GM12878 (cell line): ENCODE measurements at regions not wholly inside any gene's neighbourhood (a gene's known extent, or its start where the extent isn't known, plus 50 kb on each side); places are given as distances from the start of the nearest gene placed in this dataset.

Source experiments
- ATAC-seq: fragments of 200-7000 bp; cut with Tn5 transposase; 3 replicates; pipeline ENCODE4 v1.9.1; 2020; ENCODE audit warnings: mild to moderate bottlenecking, moderate library complexity
- BruUV-seq: library from RNA; stranded (reverse); fragments of 400-500 nt; replicated peaks from 2 replicates; lab custom pipeline; 2021; lab: Mats Ljungman, UMichigan
- CTCF ChIA-PET: fragments of 300-600 bp; sonication (Branson Sonifier 250); formaldehyde crosslinking; extraction: SDS; loops from one replicate; lab custom pipeline; 2021; ENCODE audit warnings: inconsistent platforms; lab: Yijun Ruan, JAX
- POLR2A ChIA-PET: fragments of 350-600 bp; formaldehyde crosslinking; extraction: SDS; loops from one replicate; lab custom pipeline; 2021; ENCODE audit warnings: inconsistent platforms; lab: Charles Lee
- RAD21 ChIA-PET: fragments of 300-600 bp; sonication (Branson Sonifier 250); formaldehyde crosslinking; loops from one replicate; lab custom pipeline; 2023; ENCODE audit warnings: antibody characterized with exemption; ENCODE audit not compliant: unreplicated experiment; lab: Charles Lee
- SMC1A ChIA-PET: fragments of 300-600 bp; sonication (Branson Sonifier 250); formaldehyde crosslinking; loops from one replicate; lab custom pipeline; 2023; ENCODE audit not compliant: unreplicated experiment, uncharacterized antibody; lab: Charles Lee
- DNase-seq: peaks from one replicate; pipeline ENCODE4 v3.0.0-alpha.2; 2011; ENCODE audit warnings: low read depth, low spot score
- FAIRE-seq: peaks from 3 replicates; lab custom pipeline; 2011; peaks lifted over from hg19 to GRCh38; lab: Jason Lieb, UNC
- H2AFZ ChIP-seq: 2 replicates; pipeline ENCODE4 v1.6.0; 2011; ENCODE audit warnings: low read depth, low read length, control low read depth; ENCODE audit not compliant: control insufficient read depth
- H3K27ac ChIP-seq: 2 replicates; pipeline ENCODE4 v1.5.1; 2011; ENCODE audit warnings: control low read depth; ENCODE audit not compliant: control insufficient read depth, insufficient read depth
- H3K27me3 ChIP-seq, 2 experiments: replicated peaks in 1 of 2; 2 replicates each; pipeline versions ENCODE4 v1.6.0 to v1.6.1; 2011; ENCODE audit warnings: low read length in 1 of 2; ENCODE audit not compliant: control insufficient read depth in 2 of 2, insufficient read depth in 2 of 2
- H3K36me3 ChIP-seq, 2 experiments: 2 replicates each; pipeline ENCODE4 v1.5.1; 2011; ENCODE audit warnings: low read length in 1 of 2; ENCODE audit not compliant: control insufficient read depth in 2 of 2, insufficient read depth in 2 of 2
- H3K4me1 ChIP-seq: 2 replicates; pipeline ENCODE4 v1.6.1; 2011; ENCODE audit warnings: mild to moderate bottlenecking, low read length, moderate library complexity, mixed read lengths; ENCODE audit not compliant: control insufficient read depth, insufficient read depth
- H3K4me2 ChIP-seq: 2 replicates; pipeline ENCODE4 v1.6.0; 2011; ENCODE audit warnings: control low read depth; ENCODE audit not compliant: control insufficient read depth, insufficient read depth
- H3K4me3 ChIP-seq: fragments of 200-600 bp; sonication (generic); 2 replicates; pipeline ENCODE4 v1.5.1; 2016
- H3K79me2 ChIP-seq: 2 replicates; pipeline ENCODE4 v1.6.0; 2011; ENCODE audit warnings: low read length; ENCODE audit not compliant: control insufficient read depth, insufficient read depth
- H3K9ac ChIP-seq: 2 replicates; pipeline ENCODE4 v1.8.0; 2011; ENCODE audit warnings: low read length, control low read depth, mixed read lengths; ENCODE audit not compliant: control insufficient read depth, insufficient read depth
- H3K9me3 ChIP-seq: replicated peaks from 3 replicates; pipeline ENCODE4 v1.5.1; 2011; ENCODE audit warnings: mild to moderate bottlenecking, low read length; ENCODE audit not compliant: control insufficient read depth, insufficient read depth
- H4K20me1 ChIP-seq: 2 replicates; pipeline ENCODE4 v1.6.0; 2011; ENCODE audit not compliant: control insufficient read depth, insufficient read depth
- ASH2L ChIP-seq: fragments of 300-600, 200-600 bp; sonication (generic); IDR thresholded peaks from 2 replicates; pipeline ENCODE4 v1.6.1; 2017; ENCODE audit warnings: low read depth, mild to moderate bottlenecking, borderline replicate concordance
- DPF2 ChIP-seq: fragments of 450-650 bp; IDR thresholded peaks from 2 replicates; pipeline ENCODE4 v1.6.1; 2017; ENCODE audit warnings: mild to moderate bottlenecking
- EGR1 ChIP-seq, 2 experiments: IDR thresholded peaks; 1 replicate in 1 of 2; 2 replicates in 1 of 2; pipeline ENCODE4 v1.6.1; 2011 to 2012; ENCODE audit warnings: low read depth in 2 of 2, low read length in 2 of 2, borderline replicate concordance in 1 of 2, mild to moderate bottlenecking in 1 of 2, moderate library complexity in 1 of 2
- MTA3 ChIP-seq: IDR thresholded peaks from 2 replicates; pipeline ENCODE4 v1.6.1; 2012; ENCODE audit warnings: low read length, inconsistent platforms, borderline replicate concordance
- RCOR1 ChIP-seq: conservative IDR thresholded peaks from 2 replicates; pipeline ENCODE4 v1.6.1; 2012; ENCODE audit warnings: low read depth, low read length, improper control_type of control experiment
- ZSCAN29 ChIP-seq: fragments of 450-650 bp; IDR thresholded peaks from 2 replicates; pipeline ENCODE4 v1.6.1; 2017; ENCODE audit warnings: mild to moderate bottlenecking, moderate library complexity
- WGBS: methylation state at CpG from one replicate; pipeline ENCODE4 v1.1.6; 2016; ENCODE audit warnings: low lambda C conversion rate; ENCODE audit not compliant: insufficient replicate concordance, insufficient coverage; ENCODE audit errors: missing lambda C conversion rate; 5-methylcytosine and 5-hydroxymethylcytosine counted together
- in situ Hi-C: fragments of 300-500 bp; cut with MboI; formaldehyde crosslinking; loops from 9 replicates; pipeline ENCODE4 v1.14.3; 2018; ENCODE audit warnings: mixed read lengths
- intact Hi-C: fragments of 100-400 bp; cut with micrococcal nuclease; formaldehyde crosslinking; loops from one replicate; pipeline ENCODE4 v1.14.2; 2022; ENCODE audit not compliant: unreplicated experiment
- TF ChIP-seq, protein P1 (sequence below): IDR thresholded peaks from 2 replicates; pipeline ENCODE4 v1.6.1; 2012; ENCODE audit warnings: low read depth, low read length, improper control_type of control experiment
- TF ChIP-seq, protein P2 (sequence below), 3 experiments: IDR thresholded peaks in 2 of 3; conservative IDR thresholded peaks in 1 of 3; 2 replicates each; pipeline ENCODE4 v1.5.1; 2011; ENCODE audit warnings: low read depth in 3 of 3, low read length in 3 of 3, mild to moderate bottlenecking in 3 of 3, control low read depth in 2 of 3, moderate library complexity in 2 of 3, inconsistent platforms in 1 of 3, mixed read lengths in 1 of 3; ENCODE audit not compliant: control insufficient read depth in 2 of 3, insufficient read depth in 1 of 3; ENCODE audit errors: extremely low read depth in 1 of 3
- TF ChIP-seq, protein P3 (sequence below): fragments of 450-650 bp; IDR thresholded peaks from 2 replicates; pipeline ENCODE4 v1.6.1; 2016; ENCODE audit warnings: mild to moderate bottlenecking, moderate library complexity, borderline replicate concordance
- TF ChIP-seq, protein P4 (sequence below): fragments of 450-650 bp; IDR thresholded peaks from 2 replicates; pipeline ENCODE4 v1.6.1; 2017; ENCODE audit warnings: mild to moderate bottlenecking, moderate library complexity
- TF ChIP-seq, protein P5 (sequence below): IDR thresholded peaks from 2 replicates; pipeline ENCODE4 v1.6.1; 2011; ENCODE audit warnings: borderline replicate concordance, low read depth, mild to moderate bottlenecking, moderate library complexity, mixed read lengths, low read length; ENCODE audit not compliant: insufficient read depth; ENCODE audit errors: extremely low read length

DNA sequence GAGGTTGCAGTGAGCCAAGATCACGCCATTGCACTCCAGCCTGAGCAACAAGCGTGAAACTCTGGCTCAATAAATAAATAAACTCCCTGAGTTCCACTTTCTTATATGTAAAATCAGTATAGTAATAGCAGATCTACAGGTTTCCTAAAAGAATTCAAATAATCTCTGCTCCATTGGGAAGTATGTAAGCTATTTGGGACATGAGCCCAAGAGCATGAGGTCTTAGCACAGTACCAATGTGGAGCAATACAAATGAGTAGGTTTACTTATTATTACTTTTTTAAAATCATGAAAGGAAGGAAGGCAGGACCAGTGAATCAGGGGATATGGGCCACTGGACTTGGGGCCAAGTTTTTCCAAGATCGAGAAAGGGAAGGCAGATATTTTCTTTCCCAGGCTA lies 216.9 kb upstream of the DIO2 start (continued):
- TF ChIP-seq MTA3 (no peak), DPF2 (no peak)
- TF ChIP-seq, protein P1, sequence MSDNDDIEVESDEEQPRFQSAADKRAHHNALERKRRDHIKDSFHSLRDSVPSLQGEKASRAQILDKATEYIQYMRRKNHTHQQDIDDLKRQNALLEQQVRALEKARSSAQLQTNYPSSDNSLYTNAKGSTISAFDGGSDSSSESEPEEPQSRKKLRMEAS: no peak

DNA sequence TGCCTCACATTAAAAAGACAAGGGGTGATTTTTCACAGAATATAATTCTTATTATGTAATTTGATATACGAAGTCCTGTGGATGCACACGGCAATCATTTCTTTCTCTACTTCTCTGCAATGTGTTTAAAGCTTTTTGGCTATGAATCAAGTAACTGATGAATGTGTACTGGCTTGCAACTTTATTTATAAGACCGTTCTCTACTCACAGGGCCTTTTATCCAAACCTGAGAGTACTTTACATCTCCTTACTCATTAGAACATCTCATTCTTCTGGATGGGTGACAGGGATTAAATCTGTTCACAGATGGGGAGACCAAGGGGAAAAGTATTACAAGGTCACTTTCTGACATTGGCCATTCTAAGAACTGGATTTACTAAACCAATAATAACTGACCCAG lies 215.8 kb upstream of the DIO2 start:
- no peak for ATAC-seq
- FAIRE-seq: no peak
- H3K9ac ChIP-seq: no peak overlapping the region
- no peak overlapping the region for H2AFZ ChIP-seq
- intact Hi-C loops (no loop called here), in situ Hi-C loops (no loop called here)
- SMC1A ChIA-PET: no interaction called here
- H3K4me2 ChIP-seq: no peak overlapping the region
- RAD21 ChIA-PET: no interaction called here
- WGBS: 38% methylated on average over 3 of the region's 3 CpGs
- no TSS peak for BruUV-seq
- H4K20me1 ChIP-seq: no peaks in the 10 kb centered on the region
- H3K9me3 ChIP-seq: no peaks in the 10 kb centered on the region
- no peaks in the 10 kb centered on the region for H3K27me3 ChIP-seq
- H3K4me3 ChIP-seq: no peak overlapping the region
- no peaks in the 10 kb centered on the region for H3K4me1 ChIP-seq
- no peaks in the 10 kb centered on the region for H3K36me3 ChIP-seq
- DNase-seq: no peak
- CTCF ChIA-PET: no interaction called here
- H3K27ac ChIP-seq: no peak overlapping the region
- no peaks in the 10 kb centered on the region for H3K79me2 ChIP-seq
- POLR2A ChIA-PET: no interaction called here
- TF ChIP-seq, protein P2, sequence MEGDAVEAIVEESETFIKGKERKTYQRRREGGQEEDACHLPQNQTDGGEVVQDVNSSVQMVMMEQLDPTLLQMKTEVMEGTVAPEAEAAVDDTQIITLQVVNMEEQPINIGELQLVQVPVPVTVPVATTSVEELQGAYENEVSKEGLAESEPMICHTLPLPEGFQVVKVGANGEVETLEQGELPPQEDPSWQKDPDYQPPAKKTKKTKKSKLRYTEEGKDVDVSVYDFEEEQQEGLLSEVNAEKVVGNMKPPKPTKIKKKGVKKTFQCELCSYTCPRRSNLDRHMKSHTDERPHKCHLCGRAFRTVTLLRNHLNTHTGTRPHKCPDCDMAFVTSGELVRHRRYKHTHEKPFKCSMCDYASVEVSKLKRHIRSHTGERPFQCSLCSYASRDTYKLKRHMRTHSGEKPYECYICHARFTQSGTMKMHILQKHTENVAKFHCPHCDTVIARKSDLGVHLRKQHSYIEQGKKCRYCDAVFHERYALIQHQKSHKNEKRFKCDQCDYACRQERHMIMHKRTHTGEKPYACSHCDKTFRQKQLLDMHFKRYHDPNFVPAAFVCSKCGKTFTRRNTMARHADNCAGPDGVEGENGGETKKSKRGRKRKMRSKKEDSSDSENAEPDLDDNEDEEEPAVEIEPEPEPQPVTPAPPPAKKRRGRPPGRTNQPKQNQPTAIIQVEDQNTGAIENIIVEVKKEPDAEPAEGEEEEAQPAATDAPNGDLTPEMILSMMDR (IDR thresholded peaks at IDR 0.05 in 2 of 3, conservative IDR thresholded peaks at IDR 0.05 in 1 of 3; ENCODE audit: control insufficient read depth in 2 of 3, extremely low read depth in 1 of 3, insufficient read depth in 1 of 3, low read depth in 3 of 3, low read length in 3 of 3): no peak
- no peak for TF ChIP-seq RCOR1
- TF ChIP-seq ASH2L: no peak
- TF ChIP-seq, protein P3, sequence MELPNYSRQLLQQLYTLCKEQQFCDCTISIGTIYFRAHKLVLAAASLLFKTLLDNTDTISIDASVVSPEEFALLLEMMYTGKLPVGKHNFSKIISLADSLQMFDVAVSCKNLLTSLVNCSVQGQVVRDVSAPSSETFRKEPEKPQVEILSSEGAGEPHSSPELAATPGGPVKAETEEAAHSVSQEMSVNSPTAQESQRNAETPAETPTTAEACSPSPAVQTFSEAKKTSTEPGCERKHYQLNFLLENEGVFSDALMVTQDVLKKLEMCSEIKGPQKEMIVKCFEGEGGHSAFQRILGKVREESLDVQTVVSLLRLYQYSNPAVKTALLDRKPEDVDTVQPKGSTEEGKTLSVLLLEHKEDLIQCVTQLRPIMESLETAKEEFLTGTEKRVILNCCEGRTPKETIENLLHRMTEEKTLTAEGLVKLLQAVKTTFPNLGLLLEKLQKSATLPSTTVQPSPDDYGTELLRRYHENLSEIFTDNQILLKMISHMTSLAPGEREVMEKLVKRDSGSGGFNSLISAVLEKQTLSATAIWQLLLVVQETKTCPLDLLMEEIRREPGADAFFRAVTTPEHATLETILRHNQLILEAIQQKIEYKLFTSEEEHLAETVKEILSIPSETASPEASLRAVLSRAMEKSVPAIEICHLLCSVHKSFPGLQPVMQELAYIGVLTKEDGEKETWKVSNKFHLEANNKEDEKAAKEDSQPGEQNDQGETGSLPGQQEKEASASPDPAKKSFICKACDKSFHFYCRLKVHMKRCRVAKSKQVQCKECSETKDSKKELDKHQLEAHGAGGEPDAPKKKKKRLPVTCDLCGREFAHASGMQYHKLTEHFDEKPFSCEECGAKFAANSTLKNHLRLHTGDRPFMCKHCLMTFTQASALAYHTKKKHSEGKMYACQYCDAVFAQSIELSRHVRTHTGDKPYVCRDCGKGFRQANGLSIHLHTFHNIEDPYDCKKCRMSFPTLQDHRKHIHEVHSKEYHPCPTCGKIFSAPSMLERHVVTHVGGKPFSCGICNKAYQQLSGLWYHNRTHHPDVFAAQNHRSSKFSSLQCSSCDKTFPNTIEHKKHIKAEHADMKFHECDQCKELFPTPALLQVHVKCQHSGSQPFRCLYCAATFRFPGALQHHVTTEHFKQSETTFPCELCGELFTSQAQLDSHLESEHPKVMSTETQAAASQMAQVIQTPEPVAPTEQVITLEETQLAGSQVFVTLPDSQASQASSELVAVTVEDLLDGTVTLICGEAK: no peak
- TF ChIP-seq, protein P4, sequence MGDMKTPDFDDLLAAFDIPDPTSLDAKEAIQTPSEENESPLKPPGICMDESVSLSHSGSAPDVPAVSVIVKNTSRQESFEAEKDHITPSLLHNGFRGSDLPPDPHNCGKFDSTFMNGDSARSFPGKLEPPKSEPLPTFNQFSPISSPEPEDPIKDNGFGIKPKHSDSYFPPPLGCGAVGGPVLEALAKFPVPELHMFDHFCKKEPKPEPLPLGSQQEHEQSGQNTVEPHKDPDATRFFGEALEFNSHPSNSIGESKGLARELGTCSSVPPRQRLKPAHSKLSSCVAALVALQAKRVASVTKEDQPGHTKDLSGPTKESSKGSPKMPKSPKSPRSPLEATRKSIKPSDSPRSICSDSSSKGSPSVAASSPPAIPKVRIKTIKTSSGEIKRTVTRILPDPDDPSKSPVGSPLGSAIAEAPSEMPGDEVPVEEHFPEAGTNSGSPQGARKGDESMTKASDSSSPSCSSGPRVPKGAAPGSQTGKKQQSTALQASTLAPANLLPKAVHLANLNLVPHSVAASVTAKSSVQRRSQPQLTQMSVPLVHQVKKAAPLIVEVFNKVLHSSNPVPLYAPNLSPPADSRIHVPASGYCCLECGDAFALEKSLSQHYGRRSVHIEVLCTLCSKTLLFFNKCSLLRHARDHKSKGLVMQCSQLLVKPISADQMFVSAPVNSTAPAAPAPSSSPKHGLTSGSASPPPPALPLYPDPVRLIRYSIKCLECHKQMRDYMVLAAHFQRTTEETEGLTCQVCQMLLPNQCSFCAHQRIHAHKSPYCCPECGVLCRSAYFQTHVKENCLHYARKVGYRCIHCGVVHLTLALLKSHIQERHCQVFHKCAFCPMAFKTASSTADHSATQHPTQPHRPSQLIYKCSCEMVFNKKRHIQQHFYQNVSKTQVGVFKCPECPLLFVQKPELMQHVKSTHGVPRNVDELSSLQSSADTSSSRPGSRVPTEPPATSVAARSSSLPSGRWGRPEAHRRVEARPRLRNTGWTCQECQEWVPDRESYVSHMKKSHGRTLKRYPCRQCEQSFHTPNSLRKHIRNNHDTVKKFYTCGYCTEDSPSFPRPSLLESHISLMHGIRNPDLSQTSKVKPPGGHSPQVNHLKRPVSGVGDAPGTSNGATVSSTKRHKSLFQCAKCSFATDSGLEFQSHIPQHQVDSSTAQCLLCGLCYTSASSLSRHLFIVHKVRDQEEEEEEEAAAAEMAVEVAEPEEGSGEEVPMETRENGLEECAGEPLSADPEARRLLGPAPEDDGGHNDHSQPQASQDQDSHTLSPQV: no peak
- no peak for TF ChIP-seq ZSCAN29
- TF ChIP-seq, protein P5, sequence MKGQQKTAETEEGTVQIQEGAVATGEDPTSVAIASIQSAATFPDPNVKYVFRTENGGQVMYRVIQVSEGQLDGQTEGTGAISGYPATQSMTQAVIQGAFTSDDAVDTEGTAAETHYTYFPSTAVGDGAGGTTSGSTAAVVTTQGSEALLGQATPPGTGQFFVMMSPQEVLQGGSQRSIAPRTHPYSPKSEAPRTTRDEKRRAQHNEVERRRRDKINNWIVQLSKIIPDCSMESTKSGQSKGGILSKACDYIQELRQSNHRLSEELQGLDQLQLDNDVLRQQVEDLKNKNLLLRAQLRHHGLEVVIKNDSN: no peak
- TF ChIP-seq EGR1 (IDR thresholded peaks at IDR 0.05; ENCODE audit: borderline replicate concordance in 1 of 2, low read depth in 2 of 2, low read length in 2 of 2): no peak
